ENCODE measurements at regions not wholly inside any gene's neighbourhood (a gene's known extent, or its start where the extent isn't known, plus 50 kb on each side); places are given as distances from the start of the nearest gene placed in this dataset.

DNA sequence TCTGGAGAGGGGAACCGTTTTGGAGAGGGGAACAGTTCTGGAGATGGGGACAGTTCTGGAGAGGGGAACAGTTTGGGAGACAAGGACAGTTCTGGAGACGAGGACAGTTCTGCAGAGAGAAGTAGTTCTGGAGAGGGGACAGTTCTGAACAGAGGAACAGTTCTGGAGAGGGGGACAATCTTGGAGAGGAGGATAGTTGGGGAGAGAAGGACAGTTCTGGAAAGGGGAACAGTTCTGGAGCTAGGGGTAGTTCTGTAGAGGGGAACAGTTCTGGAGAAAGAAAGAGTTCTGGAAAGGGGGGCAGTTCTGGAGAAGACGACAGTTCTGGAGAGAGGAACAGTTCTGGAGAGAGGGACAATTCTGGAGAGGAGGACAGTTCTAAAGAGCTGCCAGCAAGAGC, 745.9 kb downstream of the GALR1 start:
- in situ Hi-C loops (cut with MboI) = no loop called here
- 4 to 6% methylated on average over 3 of the region's 3 CpGs for WGBS, 2 experiments (ENCODE audit: low coverage in 1 of 2, low lambda C conversion rate in 2 of 2, missing lambda C conversion rate in 2 of 2)

DNA sequence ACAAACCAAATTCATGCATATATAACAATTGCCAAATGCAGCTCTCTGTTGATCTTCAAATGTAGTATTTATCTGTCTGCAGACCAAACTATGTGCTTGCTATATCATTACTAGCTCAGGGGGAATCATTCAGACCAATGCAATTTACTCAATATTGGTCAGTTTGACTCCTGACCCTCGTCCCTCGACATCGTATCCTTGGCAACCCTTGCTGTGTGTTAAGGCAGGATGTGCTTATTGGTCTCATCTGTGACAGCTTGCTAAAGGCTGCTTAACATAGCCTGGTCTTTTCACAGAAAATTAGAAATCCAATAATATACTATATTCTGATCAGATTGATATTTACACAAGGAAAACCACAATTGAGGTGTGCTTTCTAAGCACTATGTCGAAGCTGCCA, 747.1 kb downstream of the GALR1 start:
- Histone ChIP-seq H2AFZ (no peak overlapping the region), H3K9me3 (ENCODE audit: low read depth) (no peaks in the 10 kb centered on the region), H3K79me2 (ENCODE audit: insufficient read depth) (no peaks in the 10 kb centered on the region), H3K27ac (no peak overlapping the region), H3K27me3 (replicated peaks; ENCODE audit: insufficient read depth) (no peaks in the 10 kb centered on the region), H3K9ac (no peak overlapping the region), H4K20me1 (ENCODE audit: insufficient read depth) (no peaks in the 10 kb centered on the region), H3F3A (ENCODE audit: insufficient read depth) (no peaks in the 10 kb centered on the region), H3K4me2 (ENCODE audit: unreplicated experiment) (no peak overlapping the region), H3K4me1 (ENCODE audit: insufficient read depth) (no peaks in the 10 kb centered on the region), H3K36me3 (ENCODE audit: low read depth) (no peaks in the 10 kb centered on the region), H3K4me3 (no peak overlapping the region), H3K9me2 (ENCODE audit: insufficient read depth) (no peaks in the 10 kb centered on the region)
- no peak for DNase-seq
- WGBS, 2 experiments (ENCODE audit: low coverage in 1 of 2, low lambda C conversion rate in 2 of 2, missing lambda C conversion rate in 2 of 2) = 10% methylated on average over 4 of the region's 4 CpGs
- in situ Hi-C loops (cut with MboI) = no loop called here
- TF ChIP-seq EZH2 (IDR thresholded peaks at IDR 0.05; ENCODE audit: insufficient read depth, poor library complexity, severe bottlenecking) (no peak), EZH2phosphoT487 (IDR thresholded peaks at IDR 0.05; ENCODE audit: insufficient read depth, low read depth) (no peak)

More for the DNA sequence above, 745.9 kb downstream of the GALR1 start:
- H3K4me1 ChIP-seq (ENCODE audit: insufficient read depth) = no peaks in the 10 kb centered on the region
- no peaks in the 10 kb centered on the region for H3K36me3 ChIP-seq (ENCODE audit: low read depth)
- no peak for DNase-seq
- H3K4me2 ChIP-seq (ENCODE audit: unreplicated experiment) = no peak overlapping the region
- H3K4me3 ChIP-seq = no peak overlapping the region
- H2AFZ ChIP-seq = no peak overlapping the region
- no peaks in the 10 kb centered on the region for H3K9me2 ChIP-seq (ENCODE audit: insufficient read depth)
- no peak overlapping the region for H3K9ac ChIP-seq
- H3K27me3 ChIP-seq (replicated peaks; ENCODE audit: insufficient read depth) = no peaks in the 10 kb centered on the region
- no peaks in the 10 kb centered on the region for H4K20me1 ChIP-seq (ENCODE audit: insufficient read depth)
- no peak overlapping the region for H3K27ac ChIP-seq
- H3K79me2 ChIP-seq (ENCODE audit: insufficient read depth) = no peaks in the 10 kb centered on the region
- no peaks in the 10 kb centered on the region for H3F3A ChIP-seq (ENCODE audit: insufficient read depth)
- H3K9me3 ChIP-seq (ENCODE audit: low read depth) = no peaks in the 10 kb centered on the region
- TF ChIP-seq EZH2phosphoT487 (IDR thresholded peaks at IDR 0.05; ENCODE audit: insufficient read depth, low read depth) = no peak
- no peak for TF ChIP-seq EZH2 (IDR thresholded peaks at IDR 0.05; ENCODE audit: insufficient read depth, poor library complexity, severe bottlenecking)

DNA sequence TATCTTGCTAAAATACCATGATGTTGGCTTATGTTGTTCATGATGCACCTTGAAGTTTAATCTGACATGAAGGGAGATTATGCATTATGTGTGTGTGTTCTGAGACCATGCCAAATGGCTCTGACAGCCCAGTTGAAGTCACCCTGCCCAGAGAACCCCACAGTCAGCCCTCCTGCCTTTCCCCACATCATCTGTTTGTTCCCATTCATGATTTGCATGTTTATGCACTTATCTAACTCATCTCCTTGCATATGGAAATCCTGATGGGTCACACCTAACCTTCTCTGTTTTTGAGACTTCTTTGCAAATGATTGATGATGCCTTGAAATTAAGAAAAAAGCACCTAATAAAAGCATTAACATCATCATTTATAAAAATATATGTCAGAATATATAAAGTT, 752.2 kb downstream of the GALR1 start:
- in situ Hi-C loops (cut with MboI) = no loop called here
- no peaks in the 10 kb centered on the region for H3K27me3 ChIP-seq (replicated peaks; ENCODE audit: insufficient read depth)
- no peaks in the 10 kb centered on the region for H3K36me3 ChIP-seq (ENCODE audit: low read depth)
- no peaks in the 10 kb centered on the region for H3K9me2 ChIP-seq (ENCODE audit: insufficient read depth)
- DNase-seq = no peak
- H3K79me2 ChIP-seq (ENCODE audit: insufficient read depth) = no peaks in the 10 kb centered on the region
- no peak overlapping the region for H3K4me3 ChIP-seq
- no peak overlapping the region for H3K4me2 ChIP-seq (ENCODE audit: unreplicated experiment)
- H2AFZ ChIP-seq = no peak overlapping the region
- no peak overlapping the region for H3K27ac ChIP-seq
- TF ChIP-seq EZH2 (IDR thresholded peaks at IDR 0.05; ENCODE audit: insufficient read depth, poor library complexity, severe bottlenecking) (no peak), EZH2phosphoT487 (IDR thresholded peaks at IDR 0.05; ENCODE audit: insufficient read depth, low read depth) (no peak)
- H4K20me1 ChIP-seq (ENCODE audit: insufficient read depth) = no peaks in the 10 kb centered on the region
- no peaks in the 10 kb centered on the region for H3K9me3 ChIP-seq (ENCODE audit: low read depth)
- H3F3A ChIP-seq (ENCODE audit: insufficient read depth) = no peaks in the 10 kb centered on the region
- H3K4me1 ChIP-seq (ENCODE audit: insufficient read depth) = no peaks in the 10 kb centered on the region
- no peak overlapping the region for H3K9ac ChIP-seq

DNA sequence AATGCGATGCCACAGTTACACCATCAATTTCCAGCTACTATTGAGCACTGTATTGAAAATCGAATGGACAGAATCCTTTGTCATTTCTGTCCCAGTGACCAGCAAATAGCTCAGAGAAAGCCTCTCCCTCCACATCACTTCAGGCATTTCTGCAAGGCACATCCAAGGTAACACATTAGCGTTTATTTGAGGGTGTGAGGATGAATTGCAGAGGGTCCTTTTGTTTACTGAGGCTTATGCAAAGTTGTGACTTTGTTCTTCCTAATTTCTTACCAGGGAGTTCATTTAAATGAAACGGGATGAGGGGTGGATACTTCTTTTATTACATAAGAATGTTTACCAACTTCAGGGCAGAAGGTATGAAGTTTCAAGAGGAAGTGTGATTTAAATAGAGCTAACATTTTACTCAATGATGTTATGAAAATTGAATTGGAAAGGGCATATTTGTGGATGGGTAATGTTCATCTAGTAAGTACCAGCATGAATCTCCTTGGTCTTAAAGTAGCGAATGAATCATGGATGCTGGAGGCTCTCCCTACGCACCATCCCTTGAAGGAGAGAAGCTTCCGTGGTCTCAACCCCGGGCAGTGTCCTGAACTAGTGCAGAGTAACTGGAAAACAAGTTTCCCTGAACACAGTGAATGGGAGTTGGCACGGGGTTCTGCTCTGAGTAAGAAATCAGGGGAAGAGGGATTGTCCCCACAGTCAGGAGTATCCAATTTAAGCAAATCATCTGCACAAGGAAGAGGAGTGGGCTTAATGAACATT, 756.5 kb downstream of the GALR1 start:
- Histone ChIP-seq H3K36me3 (ENCODE audit: low read depth) (no peaks in the 10 kb centered on the region), H3F3A (ENCODE audit: insufficient read depth) (no peaks in the 10 kb centered on the region), H3K27me3 (replicated peaks; ENCODE audit: insufficient read depth) (no peaks in the 10 kb centered on the region), H2AFZ (no peak overlapping the region), H3K4me2 (ENCODE audit: unreplicated experiment) (no peak overlapping the region), H3K79me2 (ENCODE audit: insufficient read depth) (no peaks in the 10 kb centered on the region), H3K9me3 (ENCODE audit: low read depth) (no peaks in the 10 kb centered on the region), H4K20me1 (ENCODE audit: insufficient read depth) (no peaks in the 10 kb centered on the region), H3K9ac (no peak overlapping the region), H3K4me3 (no peak overlapping the region), H3K27ac (no peak overlapping the region), H3K4me1 (ENCODE audit: insufficient read depth) (no peaks in the 10 kb centered on the region), H3K9me2 (ENCODE audit: insufficient read depth) (no peaks in the 10 kb centered on the region)
- in situ Hi-C loops (cut with MboI) = no loop called here
- no peak for DNase-seq
- WGBS, 2 experiments (ENCODE audit: low coverage in 1 of 2, low lambda C conversion rate in 2 of 2, missing lambda C conversion rate in 2 of 2) = 14 to 23% methylated on average over 9 of the region's 9 CpGs
- TF ChIP-seq EZH2phosphoT487 (IDR thresholded peaks at IDR 0.05; ENCODE audit: insufficient read depth, low read depth) (no peak), EZH2 (IDR thresholded peaks at IDR 0.05; ENCODE audit: insufficient read depth, poor library complexity, severe bottlenecking) (no peak)
